BE2C (cell line): ENCODE measurements at regions not wholly inside any gene's neighbourhood (a gene's known extent, or its start where the extent isn't known, plus 50 kb on each side); places are given as distances from the start of the nearest gene placed in this dataset.

ENCODE experiments used
- DNase-seq: peaks from one replicate; pipeline ENCODE4 v3.0.0-alpha.2; 2020
- H3K27me3 ChIP-seq: fragments of 250-450 bp; sonication (Bioruptor Pico); 2 replicates; pipeline ENCODE4 v1.5.1; 2020; ENCODE audit warnings: mild to moderate bottlenecking
- H3K36me3 ChIP-seq: fragments of 250-450 bp; sonication (Bioruptor Pico); 2 replicates; pipeline ENCODE4 v1.5.1; 2020; ENCODE audit warnings: mild to moderate bottlenecking
- H3K4me1 ChIP-seq: fragments of 250-450 bp; sonication (Bioruptor Pico); 2 replicates; pipeline ENCODE4 v1.5.1; 2020
- H3K4me3 ChIP-seq: 2 replicates; pipeline ENCODE4 v1.5.1; 2011; ENCODE audit warnings: low read depth, low read length
- H3K9me3 ChIP-seq: fragments of 250-450 bp; sonication (Bioruptor Pico); 2 replicates; pipeline ENCODE4 v1.5.1; 2020
- CTCF ChIP-seq: IDR thresholded peaks from 2 replicates; pipeline ENCODE4 v1.5.1; 2012; ENCODE audit warnings: mild to moderate bottlenecking, low read depth, low read length

- no peak for DNase-seq
- H3K27me3 ChIP-seq, result no peaks in the 10 kb centered on the region
- no peaks in the 10 kb centered on the region for H3K36me3 ChIP-seq
- H3K4me3 ChIP-seq, result no peak overlapping the region
- H3K4me1 ChIP-seq, result no peaks in the 10 kb centered on the region
- no peaks in the 10 kb centered on the region for H3K9me3 ChIP-seq
- no peak for TF ChIP-seq CTCF
These were observed 68.1 kb upstream of the F3 start for GRCh38 chr1:94609619-94610018.

GRCh38 chr1:94608852-94609530 lies 67.4 kb upstream of the F3 start:
- DNase-seq, result no peak
- no peak for TF ChIP-seq CTCF
- H3K9me3 ChIP-seq, result no peaks in the 10 kb centered on the region
- H3K4me1 ChIP-seq, result no peaks in the 10 kb centered on the region
- H3K27me3 ChIP-seq, result no peaks in the 10 kb centered on the region
- H3K36me3 ChIP-seq, result no peaks in the 10 kb centered on the region
- no peak overlapping the region for H3K4me3 ChIP-seq

GRCh38 chr1:94608142-94608851 lies 66.7 kb upstream of the F3 start:
- no peaks in the 10 kb centered on the region for H3K27me3 ChIP-seq
- DNase-seq, result no peak
- no peaks in the 10 kb centered on the region for H3K36me3 ChIP-seq
- no peaks in the 10 kb centered on the region for H3K4me1 ChIP-seq
- no peak overlapping the region for H3K4me3 ChIP-seq
- no peak for TF ChIP-seq CTCF
- H3K9me3 ChIP-seq, result no peaks in the 10 kb centered on the region

- no peaks in the 10 kb centered on the region for H3K9me3 ChIP-seq
- no peaks in the 10 kb centered on the region for H3K36me3 ChIP-seq
- DNase-seq, result no peak
- no peak for TF ChIP-seq CTCF
- H3K4me3 ChIP-seq, result no peak overlapping the region
- no peaks in the 10 kb centered on the region for H3K27me3 ChIP-seq
- H3K4me1 ChIP-seq, result no peaks in the 10 kb centered on the region
These were observed 65.8 kb upstream of the F3 start for GRCh38 chr1:94607398-94607797.

- Histone ChIP-seq H3K4me1 (no peaks in the 10 kb centered on the region), H3K36me3 (no peaks in the 10 kb centered on the region), H3K4me3 (no peak overlapping the region), H3K27me3 (no peaks in the 10 kb centered on the region), H3K9me3 (no peaks in the 10 kb centered on the region)
- DNase-seq, result no peak
- TF ChIP-seq CTCF, result no peak
These were observed 64.9 kb upstream of the F3 start for GRCh38 chr1:94606471-94606870.

- Histone ChIP-seq H3K4me3 (no peak overlapping the region), H3K27me3 (no peaks in the 10 kb centered on the region), H3K36me3 (no peaks in the 10 kb centered on the region), H3K4me1 (no peaks in the 10 kb centered on the region), H3K9me3 (no peaks in the 10 kb centered on the region)
- TF ChIP-seq CTCF, result no peak
- DNase-seq, result no peak
These were observed 62.1 kb upstream of the F3 start for GRCh38 chr1:94603663-94604062.
